MCF 10A (cell line): ENCODE measurements at regions not wholly inside any gene's neighbourhood (a gene's known extent, or its start where the extent isn't known, plus 50 kb on each side); places are given as distances from the start of the nearest gene placed in this dataset.

Experiments used
- BruUV-seq: library from RNA; stranded (reverse); fragments of 400-500 nt; replicated peaks from 2 replicates; lab custom pipeline; 2021; lab: Mats Ljungman, UMichigan
- CTCF ChIA-PET: fragments of 300-600 bp; sonication (Branson Sonifier 250); formaldehyde crosslinking; extraction: SDS; loops from one replicate; lab custom pipeline; 2021; ENCODE audit warnings: antibody characterized with exemption, inconsistent platforms; lab: Yijun Ruan, JAX
- POLR2A ChIA-PET: fragments of 300-600, 350-650 bp; sonication (Branson Sonifier 250); formaldehyde crosslinking; extraction: SDS; loops from one replicate; lab custom pipeline; 2020; ENCODE audit warnings: antibody characterized with exemption, inconsistent platforms; lab: Yijun Ruan, JAX
- DNase-seq: peaks from one replicate; pipeline ENCODE4 v3.0.0-alpha.2; 2018; ENCODE audit not compliant: unreplicated experiment
- H3K27ac Mint-ChIP-seq: one replicate; pipeline ENCODE4 v1.8.0; 2022; ENCODE audit warnings: mild to moderate bottlenecking, low read depth, mixed read lengths; ENCODE audit not compliant: unreplicated experiment
- H3K27me3 Mint-ChIP-seq: one replicate; pipeline ENCODE4 v1.8.0; 2022; ENCODE audit warnings: mixed read lengths; ENCODE audit not compliant: insufficient read depth, unreplicated experiment
- H3K36me3 Mint-ChIP-seq: one replicate; pipeline ENCODE4 v1.8.0; 2022; ENCODE audit warnings: mild to moderate bottlenecking, moderate library complexity, mixed read lengths; ENCODE audit not compliant: insufficient read depth, unreplicated experiment
- H3K4me1 Mint-ChIP-seq: one replicate; pipeline ENCODE4 v1.8.0; 2022; ENCODE audit warnings: mixed read lengths; ENCODE audit not compliant: insufficient read depth, unreplicated experiment
- H3K4me3 Mint-ChIP-seq: one replicate; pipeline ENCODE4 v1.8.0; 2022; ENCODE audit warnings: mild to moderate bottlenecking, moderate library complexity, mixed read lengths; ENCODE audit not compliant: unreplicated experiment
- H3K9me3 Mint-ChIP-seq: one replicate; pipeline ENCODE4 v1.8.0; 2022; ENCODE audit warnings: mixed read lengths; ENCODE audit not compliant: unreplicated experiment
- intact Hi-C: fragments of 100-400 bp; cut with micrococcal nuclease; formaldehyde crosslinking; loops from 2 replicates; pipeline ENCODE4 v1.14.1; 2022
- TF ChIP-seq, protein P1 (sequence below): fragments of 200-600 bp; IDR thresholded peaks from one replicate; pipeline ENCODE4 v1.8.0; 2022; ENCODE audit warnings: antibody characterized with exemption, mild to moderate bottlenecking; ENCODE audit not compliant: unreplicated experiment

DNA sequence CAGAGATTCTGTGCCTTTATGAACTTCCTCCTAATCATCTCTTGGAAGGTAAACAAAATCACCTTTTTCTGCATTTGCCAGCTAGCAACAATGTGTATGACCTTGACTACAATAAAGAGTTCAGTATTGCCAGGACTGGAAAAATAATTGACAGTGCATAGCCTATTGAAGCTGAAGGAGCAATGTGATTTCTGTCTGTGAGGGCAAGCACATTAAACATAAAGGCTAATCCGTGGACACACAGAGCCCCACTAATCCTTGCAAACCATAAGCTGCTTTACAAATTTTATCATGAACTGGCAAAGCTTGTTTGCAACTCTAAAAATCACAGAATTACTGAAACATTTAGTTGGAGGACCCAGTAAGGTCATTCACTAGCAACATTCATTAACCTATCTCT is 563.8 kb downstream of the PYDC2 start:
- Mint-ChIP-seq H3K27ac (no peak overlapping the region), H3K4me1 (peaks cover 16% of the 10 kb centered on the region), H3K27me3 (no peaks in the 10 kb centered on the region), H3K36me3 (peaks cover 6% of the 10 kb centered on the region), H3K9me3 (no peaks in the 10 kb centered on the region), H3K4me3 (no peak overlapping the region)
- intact Hi-C loops, result no loop called here
- ChIA-PET CTCF (no interaction called here), POLR2A (interaction anchor here (0.6 kb wide), 1 partner anchor 347 kb away, joined by 4 read pairs; no protein-coding TSS in a partner anchor)
- no peak for DNase-seq
- no TSS peak for BruUV-seq
- TF ChIP-seq, protein P1, sequence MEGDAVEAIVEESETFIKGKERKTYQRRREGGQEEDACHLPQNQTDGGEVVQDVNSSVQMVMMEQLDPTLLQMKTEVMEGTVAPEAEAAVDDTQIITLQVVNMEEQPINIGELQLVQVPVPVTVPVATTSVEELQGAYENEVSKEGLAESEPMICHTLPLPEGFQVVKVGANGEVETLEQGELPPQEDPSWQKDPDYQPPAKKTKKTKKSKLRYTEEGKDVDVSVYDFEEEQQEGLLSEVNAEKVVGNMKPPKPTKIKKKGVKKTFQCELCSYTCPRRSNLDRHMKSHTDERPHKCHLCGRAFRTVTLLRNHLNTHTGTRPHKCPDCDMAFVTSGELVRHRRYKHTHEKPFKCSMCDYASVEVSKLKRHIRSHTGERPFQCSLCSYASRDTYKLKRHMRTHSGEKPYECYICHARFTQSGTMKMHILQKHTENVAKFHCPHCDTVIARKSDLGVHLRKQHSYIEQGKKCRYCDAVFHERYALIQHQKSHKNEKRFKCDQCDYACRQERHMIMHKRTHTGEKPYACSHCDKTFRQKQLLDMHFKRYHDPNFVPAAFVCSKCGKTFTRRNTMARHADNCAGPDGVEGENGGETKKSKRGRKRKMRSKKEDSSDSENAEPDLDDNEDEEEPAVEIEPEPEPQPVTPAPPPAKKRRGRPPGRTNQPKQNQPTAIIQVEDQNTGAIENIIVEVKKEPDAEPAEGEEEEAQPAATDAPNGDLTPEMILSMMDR, result no peak

DNA sequence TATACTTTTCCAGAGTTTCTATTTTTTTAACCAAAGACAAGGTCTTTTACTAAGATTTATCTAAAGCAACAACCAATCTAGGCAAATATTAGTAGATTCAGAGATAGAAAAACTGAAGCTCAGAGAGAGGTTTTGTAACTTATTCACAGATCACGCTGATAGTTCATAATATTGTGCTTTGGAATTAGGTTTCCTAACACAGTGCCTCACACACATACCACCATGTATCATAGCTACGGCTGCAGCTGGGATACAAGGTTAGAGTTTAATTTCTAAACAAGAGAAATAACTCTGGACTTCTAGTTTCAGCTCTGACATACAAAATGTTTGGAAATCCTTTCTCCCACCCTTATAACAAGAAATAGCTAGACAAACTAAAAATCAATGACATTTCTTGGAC is 565.7 kb downstream of the PYDC2 start:
- CTCF ChIA-PET, result interaction anchor here (1.0 kb wide), 1 partner anchor 273 kb away, joined by 4 read pairs; no protein-coding TSS in a partner anchor
- BruUV-seq, result no TSS peak
- peak overlapping the region; percentile 54 for H3K27ac Mint-ChIP-seq

GRCh38 chr3:192031941-192032340 is 571.0 kb downstream of the PYDC2 start:
- POLR2A ChIA-PET, result interaction anchor here (1.0 kb wide), 1 partner anchor 10 kb away, joined by 5 read pairs; no protein-coding TSS in a partner anchor
- intact Hi-C loops, result no loop called here
- H3K9me3 Mint-ChIP-seq, result no peaks in the 10 kb centered on the region
- peak overlapping the region; percentile 61 for H3K27ac Mint-ChIP-seq
- H3K4me3 Mint-ChIP-seq, result no peak overlapping the region
- no peaks in the 10 kb centered on the region for H3K27me3 Mint-ChIP-seq
- CTCF ChIA-PET, result interaction anchor here (0.5 to 1.8 kb wide), 3 partner anchors 10 to 532 kb away, joined by 3 to 11 read pairs (median 3); no protein-coding TSS in a partner anchor
- DNase-seq, result peak; percentile 10
- H3K4me1 Mint-ChIP-seq, result peaks cover 14% of the 10 kb centered on the region
- TF ChIP-seq, protein P1, result no peak
- BruUV-seq, result no TSS peak
- H3K36me3 Mint-ChIP-seq, result no peaks in the 10 kb centered on the region

More for the DNA sequence above, 565.7 kb downstream of the PYDC2 start:
- TF ChIP-seq, protein P1, result no peak
- Mint-ChIP-seq H3K9me3 (no peaks in the 10 kb centered on the region), H3K4me3 (no peak overlapping the region), H3K36me3 (peaks cover 6% of the 10 kb centered on the region), H3K4me1 (peaks cover 22% of the 10 kb centered on the region), H3K27me3 (no peaks in the 10 kb centered on the region)
- POLR2A ChIA-PET, result interaction anchor here (1.0 kb wide), 1 partner anchor 12 kb away, joined by 4 read pairs; no protein-coding TSS in a partner anchor
- no peak for DNase-seq
- intact Hi-C loops, result no loop called here

GRCh38 chr3:192033246-192033645 is 572.3 kb downstream of the PYDC2 start:
- intact Hi-C loops, result no loop called here
- ChIA-PET CTCF (interaction anchor here (0.5 to 1.1 kb wide), 3 partner anchors 170 to 484 kb away, joined by 3 to 4 read pairs (median 3); no protein-coding TSS in a partner anchor), POLR2A (interaction anchor here (1.2 kb wide), 1 partner anchor 10 kb away, joined by 5 read pairs; no protein-coding TSS in a partner anchor)
- peak; percentile 11 for DNase-seq
- BruUV-seq, result no TSS peak
- Mint-ChIP-seq H3K36me3 (no peaks in the 10 kb centered on the region), H3K4me1 (peaks cover 14% of the 10 kb centered on the region), H3K4me3 (no peak overlapping the region), H3K27ac (no peak overlapping the region), H3K9me3 (no peaks in the 10 kb centered on the region), H3K27me3 (no peaks in the 10 kb centered on the region)
- TF ChIP-seq, protein P1, result no peak
